GM11168 (cell line): ENCODE measurements at regions not wholly inside any gene's neighbourhood (a gene's known extent, or its start where the extent isn't known, plus 50 kb on each side); places are given as distances from the start of the nearest gene placed in this dataset.
"Not testable (repeated sequence)": the region's sequence is repeated elsewhere in the genome, so short reads cannot be mapped to it uniquely, and the experiment has no call there.

Source experiments
- in situ Hi-C: fragments of 300-500 bp; cut with MboI; formaldehyde crosslinking; loops from one replicate; pipeline ENCODE4 v1.12.0; 2022; ENCODE audit warnings: low sequenced_read_pairs; ENCODE audit not compliant: unreplicated experiment

- in situ Hi-C loops, result no loop called here
Measured at GRCh38 chr3:140752499-140752898, 74.6 kb downstream of the TRIM42 start.

DNA sequence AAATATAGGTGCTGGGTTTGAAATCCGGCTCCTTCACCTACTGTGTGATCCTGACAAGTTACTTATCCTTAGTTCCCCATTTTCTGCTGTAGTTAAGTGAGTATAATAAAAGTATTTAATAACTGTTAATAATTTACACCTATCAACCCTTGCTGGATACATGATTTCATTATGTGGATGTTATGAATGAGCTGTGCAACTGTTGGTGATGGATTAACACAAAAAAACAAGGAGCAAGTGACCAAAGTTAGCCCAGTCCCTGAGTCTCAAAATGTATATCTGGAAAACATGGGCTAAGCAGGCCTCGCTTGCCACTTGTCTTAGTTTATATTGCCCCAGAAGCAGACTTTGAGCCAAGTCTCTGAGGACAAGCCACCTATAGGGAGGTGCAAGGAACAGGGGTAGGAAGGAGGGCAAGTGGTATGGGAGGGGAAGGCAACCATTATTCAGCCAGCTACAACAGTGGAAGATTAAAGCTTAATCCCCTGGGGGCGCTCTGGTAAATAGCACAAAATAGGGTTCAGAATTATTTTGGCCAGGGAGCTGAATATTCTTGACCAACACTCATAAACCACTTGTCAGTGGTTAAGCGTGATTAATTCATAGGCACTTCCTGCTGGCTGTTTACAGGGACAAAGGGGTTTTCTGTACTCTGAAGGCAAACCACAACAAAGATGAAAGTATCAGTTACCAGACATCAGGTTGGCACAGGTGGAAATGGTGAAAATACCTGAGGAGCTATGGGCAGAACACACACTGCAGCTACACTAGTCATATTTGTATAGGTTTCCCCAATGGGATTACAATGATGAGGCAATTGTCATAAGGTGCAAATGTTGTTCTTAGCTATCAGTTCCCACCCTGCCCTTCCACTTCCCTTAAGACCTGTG, 76.2 kb downstream of the TRIM42 start:
- in situ Hi-C loops, result no loop called here

DNA sequence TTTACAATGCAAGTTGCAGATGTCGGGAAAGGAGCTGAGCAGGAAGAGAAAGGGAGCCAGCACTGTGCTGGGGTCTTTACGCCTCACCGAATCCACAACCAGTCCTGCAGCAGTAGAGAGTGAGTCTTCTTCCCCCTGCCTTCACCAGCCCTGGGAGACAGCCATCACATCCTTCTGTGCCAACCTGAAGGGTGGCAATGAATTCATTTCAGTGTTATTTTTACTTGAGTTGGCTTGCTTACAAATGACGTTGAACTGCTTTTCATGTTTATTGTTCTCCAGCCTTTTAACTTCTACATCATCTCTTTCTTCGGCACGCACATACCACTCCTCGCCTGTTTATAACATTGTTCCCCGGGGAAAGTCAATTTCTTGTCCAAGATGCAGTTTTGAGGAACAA, 77.1 kb downstream of the TRIM42 start:
- in situ Hi-C loops, result no loop called here

GRCh38 chr3:140756240-140757016, 78.6 kb downstream of the TRIM42 start:
- in situ Hi-C loops, result no loop called here

GRCh38 chr3:140758791-140759444, 81.1 kb downstream of the TRIM42 start:
- in situ Hi-C loops, result no loop called here

GRCh38 chr3:140760324-140761075, 82.6 kb downstream of the TRIM42 start:
- in situ Hi-C loops, result no loop called here

DNA sequence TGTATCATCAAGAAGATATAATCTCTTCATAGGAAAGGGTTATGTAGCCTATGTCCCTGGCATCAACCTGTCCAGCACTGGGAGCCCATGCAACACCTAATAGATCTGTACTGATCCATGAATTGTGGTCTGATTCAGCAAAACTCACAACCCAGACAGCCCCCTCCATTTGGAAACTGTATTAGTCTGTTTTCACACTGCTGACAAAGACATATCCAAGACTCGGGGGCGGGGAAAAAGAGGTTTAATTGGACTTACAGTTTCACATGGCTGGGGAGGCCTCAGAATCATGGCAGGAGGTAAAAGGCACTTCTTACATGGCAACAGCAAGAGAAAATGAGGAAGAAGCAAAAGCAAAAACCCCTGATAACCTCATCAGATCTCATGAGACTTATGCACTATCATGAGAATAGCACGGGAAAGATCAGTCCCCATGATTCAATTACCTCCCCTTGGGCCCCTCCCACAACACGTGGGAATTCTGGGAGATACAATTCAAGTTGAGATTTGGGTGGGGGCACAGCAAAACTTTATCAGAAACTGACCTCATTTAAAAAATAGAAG, 83.3 kb downstream of the TRIM42 start:
- in situ Hi-C loops, result no loop called here

- in situ Hi-C loops, result no loop called here
Measured at GRCh38 chr3:140762746-140763145, 84.9 kb downstream of the TRIM42 start.

DNA sequence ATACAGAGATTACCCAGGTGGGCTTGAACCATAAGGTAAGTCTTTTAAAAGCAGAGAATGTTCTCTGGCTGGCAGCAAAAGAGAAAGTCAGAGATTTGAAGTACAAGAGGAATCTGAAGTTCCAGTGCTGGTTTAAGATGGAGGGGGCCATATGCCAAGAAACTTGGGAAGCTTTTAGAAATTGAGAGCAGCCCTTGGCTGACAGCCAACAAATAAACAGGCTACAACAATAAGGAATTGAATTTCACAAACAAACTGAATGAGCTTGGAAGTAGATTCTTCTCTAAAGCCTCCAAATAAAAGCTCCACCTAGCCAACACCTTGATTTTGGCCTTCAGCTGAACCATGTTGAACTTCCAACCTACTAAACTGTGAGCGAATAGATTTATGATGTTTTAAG, 85.7 kb downstream of the TRIM42 start:
- in situ Hi-C loops, result no loop called here

DNA sequence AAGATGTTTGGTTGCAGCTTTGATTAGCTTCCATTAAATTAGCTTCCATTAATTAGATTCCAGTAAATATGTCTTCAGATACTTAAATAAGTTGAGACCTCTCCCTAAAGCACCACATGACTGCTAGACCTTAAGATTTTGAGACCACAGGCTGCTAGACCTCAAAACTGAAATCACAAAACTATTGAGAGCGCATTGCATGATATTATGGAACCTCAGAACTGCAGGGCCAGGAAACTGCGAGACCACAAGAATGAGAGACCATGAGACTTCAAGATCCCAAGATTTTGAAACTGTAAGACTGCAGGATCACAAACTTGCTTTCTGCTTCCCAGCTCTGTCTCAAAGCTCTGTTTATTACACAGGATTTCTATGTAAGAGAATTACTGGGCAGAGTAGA, 87.4 kb downstream of the TRIM42 start:
- in situ Hi-C loops, result no loop called here

- in situ Hi-C loops, result no loop called here
Measured at GRCh38 chr3:140766465-140766864, 88.6 kb downstream of the TRIM42 start.

GRCh38 chr3:140767566-140767965, 89.7 kb downstream of the TRIM42 start:
- in situ Hi-C loops, result no loop called here

DNA sequence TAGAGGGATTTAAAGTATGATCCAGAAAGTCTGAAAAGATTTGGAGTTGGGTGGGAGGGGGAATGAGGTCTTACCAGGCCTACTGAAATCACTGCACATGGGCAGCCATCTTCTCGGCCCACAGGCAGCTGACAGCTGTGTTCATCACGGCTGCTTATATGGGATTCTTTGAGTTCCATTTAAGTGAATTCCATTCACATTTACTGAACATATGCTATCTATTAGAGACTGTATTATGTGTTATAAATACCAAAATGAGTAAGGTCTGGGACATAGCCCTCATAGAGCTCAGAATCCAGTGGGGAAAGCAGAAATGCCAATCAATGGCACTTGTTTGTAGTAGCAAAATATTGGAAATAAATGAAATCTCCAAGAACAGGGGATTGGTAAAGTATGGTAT, 91.1 kb downstream of the TRIM42 start:
- in situ Hi-C loops, result no loop called here

DNA sequence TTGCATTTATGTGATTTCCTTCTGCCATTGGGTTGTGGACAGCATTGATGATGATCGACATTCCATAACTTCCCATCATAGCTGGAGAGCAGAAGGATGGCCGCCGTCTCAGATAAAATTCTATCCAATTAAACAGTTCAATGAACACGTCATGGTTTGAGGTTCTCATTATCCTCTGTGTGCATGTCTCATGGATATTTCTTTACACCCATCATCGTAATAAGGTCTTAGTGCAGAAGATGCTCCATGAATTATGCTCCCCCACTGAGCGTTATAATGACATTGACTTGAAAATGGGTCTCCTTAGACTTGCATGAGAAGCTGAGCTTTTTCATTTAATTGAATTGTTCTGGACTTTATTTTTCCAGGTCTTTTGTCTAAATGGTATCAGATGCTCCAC, 92.1 kb downstream of the TRIM42 start:
- in situ Hi-C loops, result no loop called here

GRCh38 chr3:140770977-140771667, 93.3 kb downstream of the TRIM42 start:
- in situ Hi-C loops, result no loop called here

DNA sequence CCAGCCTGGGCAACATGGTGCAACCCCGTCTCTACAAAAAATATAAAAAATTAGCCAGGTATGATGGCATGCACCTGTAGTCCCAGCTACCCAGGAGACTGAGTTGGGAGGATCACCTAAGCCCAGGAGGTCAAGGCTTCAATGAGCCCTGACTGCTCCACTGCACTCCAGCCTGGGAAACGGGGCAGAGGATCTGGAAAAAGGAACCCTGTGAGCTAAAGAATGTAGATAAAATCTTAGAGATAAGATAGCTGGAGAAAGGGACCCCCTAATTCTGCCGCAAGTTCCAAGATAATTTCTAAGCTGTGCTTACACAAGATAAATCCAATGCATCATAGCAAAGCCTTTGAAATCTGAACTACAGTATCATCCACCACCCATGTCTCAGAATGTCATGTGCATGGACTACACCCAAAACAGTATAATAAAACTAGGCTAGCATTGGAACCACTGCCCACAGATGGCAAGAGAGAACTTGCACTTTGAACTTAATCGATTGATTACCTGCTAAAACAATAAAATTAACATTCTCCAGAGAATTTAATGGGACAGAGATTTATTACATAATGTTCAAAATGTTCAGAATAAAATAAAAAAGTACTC, 99.9 kb downstream of the TRIM42 start:
- in situ Hi-C loops, result no loop called here

GRCh38 chr3:140791368-140791767, 113.5 kb downstream of the TRIM42 start:
- in situ Hi-C loops, result no loop called here

DNA sequence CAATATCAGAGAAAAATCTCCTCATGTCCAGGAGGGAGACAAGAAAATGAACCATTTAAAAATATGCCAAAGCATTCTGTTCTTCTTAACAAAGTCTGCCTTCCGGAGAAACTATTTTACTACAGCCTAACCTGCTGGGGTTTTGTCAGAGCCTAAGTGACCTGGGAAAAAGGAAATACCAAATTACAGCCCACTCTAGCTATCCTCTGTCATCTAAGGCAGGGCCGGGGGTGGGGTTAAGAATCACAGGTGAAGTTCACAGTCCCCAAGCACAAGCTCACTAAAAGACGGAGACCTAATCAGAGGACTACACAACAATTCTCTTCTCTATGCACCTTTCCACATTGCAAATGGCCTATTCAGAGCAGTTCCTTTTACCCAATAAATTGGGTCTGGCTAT, 116.6 kb downstream of the TRIM42 start:
- in situ Hi-C loops, result no loop called here

DNA sequence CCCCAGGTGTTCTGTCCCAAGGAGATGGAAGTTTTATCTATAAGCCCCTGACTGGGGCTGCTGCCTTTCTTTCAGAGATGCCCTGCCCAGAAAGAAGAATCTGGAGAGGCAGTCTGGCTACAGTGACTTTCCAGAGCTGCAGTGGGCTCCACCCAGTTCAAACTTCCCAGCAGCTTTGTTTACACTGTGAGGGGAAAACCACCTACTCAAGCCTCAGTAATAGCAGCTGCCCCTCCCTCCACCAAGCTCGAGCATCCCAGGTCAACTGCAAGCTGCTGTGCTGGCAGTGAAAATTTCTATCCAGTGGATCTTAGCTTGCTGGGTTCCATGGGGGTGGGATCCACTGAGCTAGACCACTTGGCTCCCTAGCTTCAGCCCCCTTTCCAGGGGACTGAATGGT, 125.0 kb downstream of the TRIM42 start:
- in situ Hi-C loops, result not testable (repeated sequence)
